ENCODE measurements at regions not wholly inside any gene's neighbourhood (a gene's known extent, or its start where the extent isn't known, plus 50 kb on each side); places are given as distances from the start of the nearest gene placed in this dataset.
"Not testable (repeated sequence)": the region's sequence is repeated elsewhere in the genome, so short reads cannot be mapped to it uniquely, and the experiment has no call there.

- not testable (repeated sequence) for DNase-seq
Measured at GRCh38 chr14:105639969-105640931, 113.9 kb downstream of the TMEM121 start.

GRCh38 chr14:105641075-105641937 is 114.9 kb downstream of the TMEM121 start:
- no peak for DNase-seq

- DNase-seq = not testable (repeated sequence)
Measured at GRCh38 chr14:105641951-105642350, 115.6 kb downstream of the TMEM121 start.

GRCh38 chr14:105642486-105642885 is 116.1 kb downstream of the TMEM121 start:
- DNase-seq = not testable (repeated sequence)

- not testable (repeated sequence) for DNase-seq
Measured at GRCh38 chr14:105643406-105644052, 117.1 kb downstream of the TMEM121 start.

- not testable (repeated sequence) for DNase-seq
Measured at GRCh38 chr14:105644053-105644435, 117.7 kb downstream of the TMEM121 start.

GRCh38 chr14:105644457-105644856 is 118.1 kb downstream of the TMEM121 start:
- DNase-seq = not testable (repeated sequence)

- not testable (repeated sequence) for DNase-seq
Measured at GRCh38 chr14:105644891-105645290, 118.5 kb downstream of the TMEM121 start.

- not testable (repeated sequence) for DNase-seq
Measured at GRCh38 chr14:105645389-105645788, 119.0 kb downstream of the TMEM121 start.

GRCh38 chr14:105646175-105646574 is 119.8 kb downstream of the TMEM121 start:
- no peak for DNase-seq

- DNase-seq = not testable (repeated sequence)
Measured at GRCh38 chr14:105646711-105647281, 120.4 kb downstream of the TMEM121 start.

GRCh38 chr14:105647426-105647783 is 121.0 kb downstream of the TMEM121 start:
- DNase-seq = not testable (repeated sequence)

GRCh38 chr14:105647784-105648608 is 121.6 kb downstream of the TMEM121 start:
- DNase-seq = no peak

- not testable (repeated sequence) for DNase-seq
Measured at GRCh38 chr14:105648609-105649535, 122.5 kb downstream of the TMEM121 start.

- not testable (repeated sequence) for DNase-seq
Measured at GRCh38 chr14:105652317-105652716, 125.9 kb downstream of the TMEM121 start.

- DNase-seq = not testable (repeated sequence)
Measured at GRCh38 chr14:105653921-105654320, 127.5 kb downstream of the TMEM121 start.

GRCh38 chr14:105659255-105659654 is 132.9 kb downstream of the TMEM121 start:
- not testable (repeated sequence) for DNase-seq

- DNase-seq = no peak
Measured at GRCh38 chr14:105659935-105660527, 133.6 kb downstream of the TMEM121 start.

- no peak for DNase-seq
Measured at GRCh38 chr14:105660816-105661531, 134.6 kb downstream of the TMEM121 start.
